Brain microvascular endothelial cell (primary cell): ENCODE measurements at regions not wholly inside any gene's neighbourhood (a gene's known extent, or its start where the extent isn't known, plus 50 kb on each side); places are given as distances from the start of the nearest gene placed in this dataset.

Experiments used
- DNase-seq: peaks from one replicate; pipeline ENCODE4 v3.0.0-alpha.2; 2020
- H3K27ac ChIP-seq: fragments of 250-450 bp; sonication (Bioruptor Pico); 2 replicates; pipeline ENCODE4 v1.5.1; 2020; ENCODE audit warnings: mild to moderate bottlenecking, moderate library complexity
- H3K27me3 ChIP-seq: fragments of 250-450 bp; sonication (Bioruptor Pico); replicated peaks from 2 replicates; pipeline ENCODE4 v1.5.1; 2020; ENCODE audit warnings: mild to moderate bottlenecking
- H3K36me3 ChIP-seq: fragments of 250-450 bp; sonication (Bioruptor Pico); replicated peaks from 2 replicates; pipeline ENCODE4 v1.5.1; 2020; ENCODE audit warnings: mild to moderate bottlenecking
- H3K4me3 ChIP-seq: 2 replicates; pipeline ENCODE4 v1.5.1; 2011; ENCODE audit warnings: low read depth, mild to moderate bottlenecking, control low read depth, low read length, moderate library complexity
- in situ Hi-C: cut with HindIII; loops from 2 replicates; pipeline ENCODE4 v1.10.0; 2017; ENCODE audit warnings: low sequenced_read_pairs, low pct_ligation_motif_present
- TF ChIP-seq, protein P1 (sequence below): IDR thresholded peaks from 2 replicates; pipeline ENCODE4 v1.5.1; 2011; ENCODE audit warnings: low read depth, mild to moderate bottlenecking, moderate library complexity, low read length, control low read depth, inconsistent platforms; ENCODE audit errors: missing control alignments

DNA sequence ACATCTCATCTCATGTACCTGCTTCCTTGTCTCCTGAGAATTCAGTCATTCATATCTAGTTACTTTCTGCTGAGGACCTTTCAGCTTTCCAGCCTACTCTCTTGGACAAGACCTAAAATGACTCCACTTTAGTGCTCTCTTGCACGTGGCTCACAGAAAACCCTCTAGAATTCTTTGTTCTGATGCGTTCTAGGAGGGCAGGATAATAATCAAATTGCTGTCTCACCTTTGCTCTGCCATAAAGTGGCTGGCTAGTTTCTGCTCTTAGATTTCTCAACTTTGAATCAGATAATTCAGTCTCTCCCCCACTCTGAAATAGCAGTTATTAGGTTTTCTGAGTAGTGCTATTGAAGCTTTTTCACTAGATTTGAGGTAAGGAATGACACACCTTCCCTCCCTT lies 429.5 kb upstream of the FBXO33 start:
- no peak for DNase-seq
- in situ Hi-C loops = no loop called here
- no peaks in the 10 kb centered on the region for H3K27me3 ChIP-seq
- H3K27ac ChIP-seq = no peak overlapping the region
- TF ChIP-seq, protein P1, sequence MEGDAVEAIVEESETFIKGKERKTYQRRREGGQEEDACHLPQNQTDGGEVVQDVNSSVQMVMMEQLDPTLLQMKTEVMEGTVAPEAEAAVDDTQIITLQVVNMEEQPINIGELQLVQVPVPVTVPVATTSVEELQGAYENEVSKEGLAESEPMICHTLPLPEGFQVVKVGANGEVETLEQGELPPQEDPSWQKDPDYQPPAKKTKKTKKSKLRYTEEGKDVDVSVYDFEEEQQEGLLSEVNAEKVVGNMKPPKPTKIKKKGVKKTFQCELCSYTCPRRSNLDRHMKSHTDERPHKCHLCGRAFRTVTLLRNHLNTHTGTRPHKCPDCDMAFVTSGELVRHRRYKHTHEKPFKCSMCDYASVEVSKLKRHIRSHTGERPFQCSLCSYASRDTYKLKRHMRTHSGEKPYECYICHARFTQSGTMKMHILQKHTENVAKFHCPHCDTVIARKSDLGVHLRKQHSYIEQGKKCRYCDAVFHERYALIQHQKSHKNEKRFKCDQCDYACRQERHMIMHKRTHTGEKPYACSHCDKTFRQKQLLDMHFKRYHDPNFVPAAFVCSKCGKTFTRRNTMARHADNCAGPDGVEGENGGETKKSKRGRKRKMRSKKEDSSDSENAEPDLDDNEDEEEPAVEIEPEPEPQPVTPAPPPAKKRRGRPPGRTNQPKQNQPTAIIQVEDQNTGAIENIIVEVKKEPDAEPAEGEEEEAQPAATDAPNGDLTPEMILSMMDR = no peak
- H3K4me3 ChIP-seq = no peak overlapping the region
- no peaks in the 10 kb centered on the region for H3K36me3 ChIP-seq

DNA sequence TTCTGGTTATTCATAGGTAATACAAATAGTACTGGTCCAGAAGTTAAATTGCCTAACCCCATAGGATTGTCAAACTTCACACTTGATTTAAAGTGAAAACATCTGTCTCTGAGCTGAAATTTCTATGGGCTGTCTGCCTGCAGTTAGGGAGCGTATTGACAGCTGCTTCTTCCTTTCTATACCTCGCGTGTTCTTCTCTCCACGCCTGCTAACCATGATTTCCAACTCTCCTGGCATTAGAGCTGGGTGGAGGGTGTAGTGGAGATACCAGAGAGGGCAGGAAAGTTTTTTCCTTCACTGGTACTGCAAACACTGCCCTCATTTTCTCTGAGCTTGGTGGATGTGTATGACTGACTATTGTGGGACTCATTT lies 429.0 kb upstream of the FBXO33 start:
- TF ChIP-seq, protein P1 = no peak
- DNase-seq = no peak
- Histone ChIP-seq H3K36me3 (no peaks in the 10 kb centered on the region), H3K4me3 (no peak overlapping the region), H3K27me3 (no peaks in the 10 kb centered on the region), H3K27ac (no peak overlapping the region)
- in situ Hi-C loops = no loop called here

DNA sequence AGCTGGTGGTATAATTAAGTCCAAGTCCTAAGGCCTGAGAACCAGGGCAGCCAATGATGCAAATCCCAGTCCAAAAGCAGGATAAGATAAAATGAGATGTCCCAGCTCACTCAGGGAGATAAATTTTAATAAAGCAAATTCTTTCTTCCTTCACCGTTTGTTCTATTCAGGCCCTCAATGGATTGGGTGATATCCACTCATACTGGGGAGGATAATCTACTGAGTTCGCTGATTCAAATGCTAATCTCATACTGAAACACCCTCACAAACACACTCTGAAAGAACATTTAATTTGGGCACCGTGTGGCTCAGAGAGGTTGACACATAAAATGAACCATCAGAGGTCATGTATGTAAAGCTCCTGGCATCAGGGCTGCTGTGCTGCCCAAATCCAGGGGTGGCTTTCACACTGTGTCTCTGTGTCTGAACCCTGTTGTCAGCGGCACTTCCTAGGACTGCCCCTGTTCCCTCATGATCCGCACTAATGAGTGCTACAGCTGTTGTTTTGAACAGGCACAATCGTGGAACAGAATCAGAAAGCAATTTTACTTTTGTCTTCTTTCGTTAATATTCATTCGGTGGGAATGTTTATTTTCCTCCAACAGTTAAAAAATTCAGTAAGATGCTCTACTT lies 428.5 kb upstream of the FBXO33 start:
- in situ Hi-C loops = no loop called here
- DNase-seq = no peak
- H3K27me3 ChIP-seq = no peaks in the 10 kb centered on the region
- no peaks in the 10 kb centered on the region for H3K36me3 ChIP-seq
- H3K27ac ChIP-seq = no peak overlapping the region
- TF ChIP-seq, protein P1 = no peak
- H3K4me3 ChIP-seq = no peak overlapping the region

- in situ Hi-C loops = no loop called here
- DNase-seq = no peak
- Histone ChIP-seq H3K27ac (no peak overlapping the region), H3K4me3 (no peak overlapping the region), H3K27me3 (no peaks in the 10 kb centered on the region), H3K36me3 (no peaks in the 10 kb centered on the region)
- TF ChIP-seq, protein P1 = no peak
Observed at GRCh38 chr14:39859314-39859713, 427.1 kb upstream of the FBXO33 start.

- Histone ChIP-seq H3K36me3 (no peaks in the 10 kb centered on the region), H3K27me3 (no peaks in the 10 kb centered on the region), H3K4me3 (no peak overlapping the region), H3K27ac (no peak overlapping the region)
- in situ Hi-C loops = no loop called here
- TF ChIP-seq, protein P1 = no peak
- DNase-seq = no peak
Observed at GRCh38 chr14:39857376-39858055, 425.3 kb upstream of the FBXO33 start.

DNA sequence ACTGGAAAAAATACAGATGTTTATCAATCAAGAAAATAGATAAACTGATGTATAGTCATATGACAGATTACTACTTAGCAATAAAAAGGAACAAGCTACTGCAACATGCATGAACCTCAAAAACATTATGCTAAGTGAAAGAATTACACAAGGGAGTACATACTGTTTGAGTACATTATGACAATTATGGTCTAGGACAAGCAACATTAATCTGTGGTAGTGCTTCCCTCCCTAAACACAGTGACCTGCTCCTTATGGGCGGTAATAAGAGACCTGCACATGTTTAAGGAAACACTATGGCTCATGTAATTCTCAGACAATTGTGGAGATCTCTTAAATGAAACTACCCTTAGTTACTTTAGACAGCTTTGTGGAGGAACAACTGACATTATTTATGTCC lies 421.2 kb upstream of the FBXO33 start:
- TF ChIP-seq, protein P1 = no peak

More for the DNA sequence above, 421.2 kb upstream of the FBXO33 start:
- Histone ChIP-seq H3K36me3 (no peaks in the 10 kb centered on the region), H3K27me3 (no peaks in the 10 kb centered on the region), H3K27ac (no peak overlapping the region), H3K4me3 (no peak overlapping the region)
- in situ Hi-C loops = no loop called here
- no peak for DNase-seq
